Stimulated activated CD8-positive, alpha-beta memory T cell treated with anti-CD3 and anti-CD28 coated beads, Interleukin-7, amount 100 ng/mL, for 4 hours (primary cell): ENCODE measurements at regions not wholly inside any gene's neighbourhood (a gene's known extent, or its start where the extent isn't known, plus 50 kb on each side); places are given as distances from the start of the nearest gene placed in this dataset.

Source experiments
- DNase-seq, 2 donors: peaks; one replicate each; pipeline ENCODE4 v3.0.0-alpha.2; 2020; ENCODE audit warnings: low read depth in 2 of 2

GRCh38 chr14:42228611-42229010, 621.9 kb downstream of the LRFN5 start:
- DNase-seq, result no peak

- DNase-seq, result no peak
These were observed 617.6 kb downstream of the LRFN5 start for GRCh38 chr14:42224053-42224888.

- DNase-seq, result no peak
These were observed 616.3 kb downstream of the LRFN5 start for GRCh38 chr14:42222924-42223471.

- no peak for DNase-seq
These were observed 608.4 kb downstream of the LRFN5 start for GRCh38 chr14:42214981-42215491.

GRCh38 chr14:42200957-42201356, 594.3 kb downstream of the LRFN5 start:
- DNase-seq, result no peak

GRCh38 chr14:42198010-42198409, 591.3 kb downstream of the LRFN5 start:
- DNase-seq, result no peak

- DNase-seq, result no peak
These were observed 586.3 kb downstream of the LRFN5 start for GRCh38 chr14:42192738-42193653.

- DNase-seq, result no peak
These were observed 584.1 kb downstream of the LRFN5 start for GRCh38 chr14:42190744-42191143.

- DNase-seq, result no peak
These were observed 581.2 kb downstream of the LRFN5 start for GRCh38 chr14:42187846-42188245.

- no peak for DNase-seq
These were observed 579.0 kb downstream of the LRFN5 start for GRCh38 chr14:42185718-42186117.

GRCh38 chr14:42174357-42174756, 567.7 kb downstream of the LRFN5 start:
- no peak for DNase-seq

- no peak for DNase-seq
These were observed 566.5 kb downstream of the LRFN5 start for GRCh38 chr14:42173206-42173605.

- no peak for DNase-seq
These were observed 565.6 kb downstream of the LRFN5 start for GRCh38 chr14:42172304-42172703.

- DNase-seq, result no peak
These were observed 556.5 kb downstream of the LRFN5 start for GRCh38 chr14:42163136-42163535.

GRCh38 chr14:42159138-42159537, 552.5 kb downstream of the LRFN5 start:
- DNase-seq, result no peak

GRCh38 chr14:42149609-42150261, 543.1 kb downstream of the LRFN5 start:
- no peak for DNase-seq

- DNase-seq, result no peak
These were observed 539.1 kb downstream of the LRFN5 start for GRCh38 chr14:42145766-42146165.

- no peak for DNase-seq
These were observed 536.4 kb downstream of the LRFN5 start for GRCh38 chr14:42143114-42143513.

- DNase-seq, result no peak
These were observed 534.7 kb downstream of the LRFN5 start for GRCh38 chr14:42141328-42141727.

GRCh38 chr14:42140831-42141279, 534.2 kb downstream of the LRFN5 start:
- no peak for DNase-seq

- no peak for DNase-seq
These were observed 533.3 kb downstream of the LRFN5 start for GRCh38 chr14:42140001-42140400.

GRCh38 chr14:42138406-42138805, 531.7 kb downstream of the LRFN5 start:
- DNase-seq, result no peak
